ENCODE measurements at regions not wholly inside any gene's neighbourhood (a gene's known extent, or its start where the extent isn't known, plus 50 kb on each side); places are given as distances from the start of the nearest gene placed in this dataset.

- no peak for TF ChIP-seq POLR2A (IDR thresholded peaks at IDR 0.05)
- no peak for TF ChIP-seq POLR2AphosphoS5 (IDR thresholded peaks at IDR 0.05)
- TF ChIP-seq CTCF (IDR thresholded peaks at IDR 0.05): no peak
Measured at GRCh38 chr5:116842514-116842961, 267.9 kb upstream of the SEMA6A start.
